ENCODE measurements at regions not wholly inside any gene's neighbourhood (a gene's known extent, or its start where the extent isn't known, plus 50 kb on each side); places are given as distances from the start of the nearest gene placed in this dataset.
"Not testable (repeated sequence)": the region's sequence is repeated elsewhere in the genome, so short reads cannot be mapped to it uniquely, and the experiment has no call there.

DNA sequence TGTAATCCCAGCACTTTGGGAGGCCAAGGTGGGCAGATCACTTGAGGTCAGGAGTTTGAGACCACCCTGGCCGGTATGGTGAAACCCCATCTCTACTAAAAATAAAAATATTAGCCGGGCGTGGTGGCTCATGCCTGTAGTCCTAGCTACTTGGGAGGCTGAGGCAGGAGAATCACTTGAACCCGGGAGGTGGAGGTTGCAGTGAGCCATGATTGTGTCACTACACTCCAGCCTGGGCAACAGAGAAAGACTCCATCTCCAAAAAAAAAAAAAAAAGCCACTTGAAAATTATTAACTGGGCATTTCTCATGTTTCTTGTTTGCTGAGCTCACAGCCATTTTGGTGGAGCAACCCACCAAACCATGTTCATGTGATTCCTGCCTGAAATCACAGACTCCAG is 131.1 kb upstream of the LPP start:
- TF ChIP-seq ZNF530 (tag by site-specific recombination; IDR thresholded peaks at IDR 0.05; ENCODE audit: low read depth); ZNF76 (tag by site-specific recombination; IDR thresholded peaks at IDR 0.05; ENCODE audit: borderline replicate concordance, low read depth); ZFP3 (tag by site-specific recombination; IDR thresholded peaks at IDR 0.05; ENCODE audit: low read depth): not testable (repeated sequence)
- TF ChIP-seq, protein P1, sequence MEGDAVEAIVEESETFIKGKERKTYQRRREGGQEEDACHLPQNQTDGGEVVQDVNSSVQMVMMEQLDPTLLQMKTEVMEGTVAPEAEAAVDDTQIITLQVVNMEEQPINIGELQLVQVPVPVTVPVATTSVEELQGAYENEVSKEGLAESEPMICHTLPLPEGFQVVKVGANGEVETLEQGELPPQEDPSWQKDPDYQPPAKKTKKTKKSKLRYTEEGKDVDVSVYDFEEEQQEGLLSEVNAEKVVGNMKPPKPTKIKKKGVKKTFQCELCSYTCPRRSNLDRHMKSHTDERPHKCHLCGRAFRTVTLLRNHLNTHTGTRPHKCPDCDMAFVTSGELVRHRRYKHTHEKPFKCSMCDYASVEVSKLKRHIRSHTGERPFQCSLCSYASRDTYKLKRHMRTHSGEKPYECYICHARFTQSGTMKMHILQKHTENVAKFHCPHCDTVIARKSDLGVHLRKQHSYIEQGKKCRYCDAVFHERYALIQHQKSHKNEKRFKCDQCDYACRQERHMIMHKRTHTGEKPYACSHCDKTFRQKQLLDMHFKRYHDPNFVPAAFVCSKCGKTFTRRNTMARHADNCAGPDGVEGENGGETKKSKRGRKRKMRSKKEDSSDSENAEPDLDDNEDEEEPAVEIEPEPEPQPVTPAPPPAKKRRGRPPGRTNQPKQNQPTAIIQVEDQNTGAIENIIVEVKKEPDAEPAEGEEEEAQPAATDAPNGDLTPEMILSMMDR (tag by site-specific recombination; IDR thresholded peaks at IDR 0.05), result not testable (repeated sequence)
- TF ChIP-seq, protein P2, sequence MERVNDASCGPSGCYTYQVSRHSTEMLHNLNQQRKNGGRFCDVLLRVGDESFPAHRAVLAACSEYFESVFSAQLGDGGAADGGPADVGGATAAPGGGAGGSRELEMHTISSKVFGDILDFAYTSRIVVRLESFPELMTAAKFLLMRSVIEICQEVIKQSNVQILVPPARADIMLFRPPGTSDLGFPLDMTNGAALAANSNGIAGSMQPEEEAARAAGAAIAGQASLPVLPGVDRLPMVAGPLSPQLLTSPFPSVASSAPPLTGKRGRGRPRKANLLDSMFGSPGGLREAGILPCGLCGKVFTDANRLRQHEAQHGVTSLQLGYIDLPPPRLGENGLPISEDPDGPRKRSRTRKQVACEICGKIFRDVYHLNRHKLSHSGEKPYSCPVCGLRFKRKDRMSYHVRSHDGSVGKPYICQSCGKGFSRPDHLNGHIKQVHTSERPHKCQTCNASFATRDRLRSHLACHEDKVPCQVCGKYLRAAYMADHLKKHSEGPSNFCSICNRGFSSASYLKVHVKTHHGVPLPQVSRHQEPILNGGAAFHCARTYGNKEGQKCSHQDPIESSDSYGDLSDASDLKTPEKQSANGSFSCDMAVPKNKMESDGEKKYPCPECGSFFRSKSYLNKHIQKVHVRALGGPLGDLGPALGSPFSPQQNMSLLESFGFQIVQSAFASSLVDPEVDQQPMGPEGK (tag by site-specific recombination; IDR thresholded peaks at IDR 0.05), result not testable (repeated sequence)

All from HEK293 (cell line).